ENCODE measurements at regions not wholly inside any gene's neighbourhood (a gene's known extent, or its start where the extent isn't known, plus 50 kb on each side); places are given as distances from the start of the nearest gene placed in this dataset.

GRCh38 chr2:137806068-137806805 lies 158.0 kb upstream of the HNMT start:
- DNase-seq (ENCODE audit: extremely low spot score in 2 of 2) = no peak
- Histone ChIP-seq H3K4me3 (no peak overlapping the region), H3K9me3 (no peaks in the 10 kb centered on the region), H3K27ac (no peak overlapping the region), H3K36me3 (no peaks in the 10 kb centered on the region), H3K27me3 (no peaks in the 10 kb centered on the region), H3K4me1 (no peaks in the 10 kb centered on the region)
- intact Hi-C loops (cut with DNase I) = no loop called here
- TF ChIP-seq POLR2AphosphoS5 (IDR thresholded peaks at IDR 0.05; ENCODE audit: insufficient read depth in 1 of 2, low read depth in 1 of 2) (no peak), CTCF (IDR thresholded peaks at IDR 0.05) (no peak), POLR2A (IDR thresholded peaks at IDR 0.05) (no peak)

- H3K27ac ChIP-seq = no peak overlapping the region
- no peaks in the 10 kb centered on the region for H3K9me3 ChIP-seq
- H3K36me3 ChIP-seq = no peaks in the 10 kb centered on the region
- H3K4me3 ChIP-seq = no peak overlapping the region
- TF ChIP-seq POLR2AphosphoS5 (IDR thresholded peaks at IDR 0.05; ENCODE audit: insufficient read depth in 1 of 2, low read depth in 1 of 2) (no peak), CTCF (IDR thresholded peaks at IDR 0.05) (no peak), POLR2A (IDR thresholded peaks at IDR 0.05) (no peak)
- no peak for DNase-seq (ENCODE audit: extremely low spot score in 2 of 2)
- H3K27me3 ChIP-seq = no peaks in the 10 kb centered on the region
- intact Hi-C loops (cut with DNase I) = no loop called here
- no peaks in the 10 kb centered on the region for H3K4me1 ChIP-seq
These were observed 155.0 kb upstream of the HNMT start for GRCh38 chr2:137809252-137809651.

GRCh38 chr2:137809837-137810236 lies 154.4 kb upstream of the HNMT start:
- H3K4me3 ChIP-seq = no peak overlapping the region
- no peak for DNase-seq (ENCODE audit: extremely low spot score in 2 of 2)
- no peaks in the 10 kb centered on the region for H3K36me3 ChIP-seq
- no peak overlapping the region for H3K27ac ChIP-seq
- H3K9me3 ChIP-seq = no peaks in the 10 kb centered on the region
- TF ChIP-seq POLR2A (IDR thresholded peaks at IDR 0.05) (no peak), POLR2AphosphoS5 (IDR thresholded peaks at IDR 0.05; ENCODE audit: insufficient read depth in 1 of 2, low read depth in 1 of 2) (no peak), CTCF (IDR thresholded peaks at IDR 0.05) (no peak)
- no peaks in the 10 kb centered on the region for H3K27me3 ChIP-seq
- H3K4me1 ChIP-seq = no peaks in the 10 kb centered on the region
- intact Hi-C loops (cut with DNase I) = no loop called here

GRCh38 chr2:137812517-137812916 lies 151.8 kb upstream of the HNMT start:
- no peaks in the 10 kb centered on the region for H3K4me1 ChIP-seq
- no peak overlapping the region for H3K4me3 ChIP-seq
- no peaks in the 10 kb centered on the region for H3K36me3 ChIP-seq
- H3K27ac ChIP-seq = no peak overlapping the region
- H3K27me3 ChIP-seq = no peaks in the 10 kb centered on the region
- TF ChIP-seq POLR2AphosphoS5 (IDR thresholded peaks at IDR 0.05; ENCODE audit: insufficient read depth in 1 of 2, low read depth in 1 of 2) (no peak), POLR2A (IDR thresholded peaks at IDR 0.05) (no peak), CTCF (IDR thresholded peaks at IDR 0.05) (no peak)
- no peak for DNase-seq (ENCODE audit: extremely low spot score in 2 of 2)
- intact Hi-C loops (cut with DNase I) = no loop called here
- H3K9me3 ChIP-seq = no peaks in the 10 kb centered on the region

- Histone ChIP-seq H3K4me1 (no peaks in the 10 kb centered on the region), H3K9me3 (no peaks in the 10 kb centered on the region), H3K4me3 (no peak overlapping the region), H3K27me3 (no peaks in the 10 kb centered on the region), H3K36me3 (no peaks in the 10 kb centered on the region), H3K27ac (no peak overlapping the region)
- TF ChIP-seq POLR2A (IDR thresholded peaks at IDR 0.05) (no peak), CTCF (IDR thresholded peaks at IDR 0.05) (no peak), POLR2AphosphoS5 (IDR thresholded peaks at IDR 0.05; ENCODE audit: insufficient read depth in 1 of 2, low read depth in 1 of 2) (no peak)
- intact Hi-C loops (cut with DNase I) = no loop called here
- no peak for DNase-seq (ENCODE audit: extremely low spot score in 2 of 2)
These were observed 151.1 kb upstream of the HNMT start for GRCh38 chr2:137813176-137813575.
